AG08396 (cell line): ENCODE measurements at regions not wholly inside any gene's neighbourhood (a gene's known extent, or its start where the extent isn't known, plus 50 kb on each side); places are given as distances from the start of the nearest gene placed in this dataset.

Source experiments
- DNase-seq: peaks from one replicate; pipeline ENCODE4 v3.0.0; 2012; ENCODE audit warnings: low spot score, mixed read lengths

DNA sequence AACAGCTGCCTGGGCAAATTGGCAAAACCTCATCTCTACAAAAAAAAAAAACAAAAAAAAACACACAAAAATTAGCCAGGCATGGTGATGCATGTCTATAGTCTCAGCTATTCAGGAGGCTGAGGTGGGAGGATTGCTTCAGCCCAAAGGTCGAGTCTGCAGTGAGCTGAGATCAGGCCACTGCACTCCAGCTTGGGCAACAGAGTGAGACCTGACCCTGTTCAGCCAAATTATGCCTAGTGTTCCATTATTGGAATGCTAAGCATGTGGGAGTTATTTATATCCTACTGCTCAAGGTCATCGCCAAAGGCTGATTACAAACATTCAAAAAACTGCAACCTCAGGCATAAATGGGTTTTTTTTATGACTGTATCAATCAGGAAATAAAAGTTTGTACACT, 1251.0 kb upstream of the PCDH9 start:
- no peak for DNase-seq

DNA sequence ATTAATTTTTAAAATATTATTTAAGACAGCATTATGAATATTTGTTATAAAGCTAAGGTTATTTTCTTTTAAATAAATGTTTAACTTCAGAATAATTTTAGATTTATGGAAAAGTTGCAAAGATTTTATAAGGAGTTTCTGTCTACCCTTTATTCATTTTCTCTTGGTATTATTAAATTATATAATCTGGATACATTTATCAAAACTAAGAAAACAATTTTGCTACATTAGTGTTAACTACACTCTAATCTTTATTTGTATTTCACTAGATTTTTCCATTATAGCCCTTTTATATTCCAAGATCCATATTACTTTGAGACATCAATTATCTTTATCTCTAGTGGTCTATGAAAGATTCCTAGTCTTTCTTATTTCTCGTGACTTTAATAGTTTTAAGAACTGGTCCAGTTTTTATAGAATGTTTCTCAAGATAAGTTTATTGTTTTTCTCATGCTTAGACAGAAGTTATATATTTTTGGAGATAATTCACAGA, 1243.7 kb upstream of the PCDH9 start:
- DNase-seq, result no peak

DNA sequence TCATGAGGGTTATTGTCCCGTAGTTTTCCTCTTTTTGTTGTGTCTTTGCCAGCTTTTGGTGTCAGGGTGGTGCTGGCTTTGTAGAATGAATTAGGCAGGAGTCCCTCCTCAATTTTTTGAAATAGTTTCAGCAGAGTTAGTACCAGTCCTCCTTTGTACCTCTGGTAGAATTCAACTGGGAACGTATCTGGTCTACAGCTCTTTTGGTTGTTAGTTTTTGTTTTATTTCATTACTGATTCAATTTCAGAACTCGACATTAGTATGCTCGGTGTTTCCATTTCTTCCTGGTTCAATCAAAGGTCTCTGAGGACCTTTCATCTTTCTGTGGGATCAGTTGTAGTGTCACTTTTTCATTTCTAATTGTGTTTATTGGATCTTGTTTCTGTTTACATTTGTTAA, 1237.0 kb upstream of the PCDH9 start:
- DNase-seq, result no peak

DNA sequence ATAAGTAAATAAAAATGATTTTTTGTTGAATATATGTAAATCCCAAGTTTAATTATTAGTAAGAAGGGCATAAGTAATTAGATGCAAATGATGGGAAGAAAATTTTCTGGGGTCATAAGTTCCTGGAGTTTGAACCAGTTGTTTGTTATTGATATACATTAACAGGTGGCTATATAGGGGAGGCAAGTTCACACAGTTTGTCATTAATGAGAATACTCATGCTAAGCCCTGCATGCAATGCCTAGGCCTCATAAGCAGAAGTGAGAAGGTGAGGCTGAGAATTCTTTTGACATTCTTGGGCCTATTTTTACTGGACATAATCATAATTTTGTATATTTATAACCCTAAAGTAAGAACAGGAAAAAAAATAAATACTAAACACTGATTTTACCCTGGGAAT, 1210.7 kb upstream of the PCDH9 start:
- no peak for DNase-seq

DNA sequence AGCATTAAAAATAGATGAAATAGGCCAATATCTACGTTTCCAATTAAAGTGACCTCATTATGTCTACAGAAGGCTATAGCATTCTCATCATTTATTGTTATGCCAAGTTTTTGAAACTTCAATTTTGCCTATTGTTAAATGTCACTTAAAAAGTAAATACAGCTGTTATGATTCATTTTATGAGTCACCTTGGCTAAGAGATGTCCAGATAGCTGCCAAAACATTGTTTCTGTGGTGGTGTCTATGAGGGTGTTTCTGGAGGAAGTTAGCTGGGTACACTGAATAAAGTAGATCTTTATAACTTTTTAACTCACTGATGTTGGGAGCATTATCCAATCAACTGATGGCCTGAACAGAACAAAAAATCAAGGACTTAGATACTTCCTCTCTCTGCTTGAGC, 1209.7 kb upstream of the PCDH9 start:
- no peak for DNase-seq

DNA sequence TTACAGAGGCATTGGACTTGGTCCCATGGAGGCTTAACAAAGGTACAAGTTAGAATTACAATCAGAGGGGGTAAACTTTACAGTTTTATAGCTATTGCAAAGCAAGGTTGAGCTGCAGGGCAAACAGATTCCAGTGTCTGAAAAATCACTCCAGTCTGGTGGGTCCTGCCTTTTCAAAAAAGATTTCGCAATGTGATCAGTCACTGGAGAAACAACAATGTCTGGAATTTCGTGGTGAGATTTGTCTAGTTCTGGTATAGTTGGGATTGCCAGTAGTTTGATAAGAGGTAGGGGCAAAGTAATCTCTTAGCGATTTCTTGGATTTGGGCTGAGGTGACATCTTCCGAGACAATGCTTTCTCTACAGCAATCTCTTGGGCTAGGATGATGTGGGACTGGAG, 1198.2 kb upstream of the PCDH9 start:
- DNase-seq, result no peak

DNA sequence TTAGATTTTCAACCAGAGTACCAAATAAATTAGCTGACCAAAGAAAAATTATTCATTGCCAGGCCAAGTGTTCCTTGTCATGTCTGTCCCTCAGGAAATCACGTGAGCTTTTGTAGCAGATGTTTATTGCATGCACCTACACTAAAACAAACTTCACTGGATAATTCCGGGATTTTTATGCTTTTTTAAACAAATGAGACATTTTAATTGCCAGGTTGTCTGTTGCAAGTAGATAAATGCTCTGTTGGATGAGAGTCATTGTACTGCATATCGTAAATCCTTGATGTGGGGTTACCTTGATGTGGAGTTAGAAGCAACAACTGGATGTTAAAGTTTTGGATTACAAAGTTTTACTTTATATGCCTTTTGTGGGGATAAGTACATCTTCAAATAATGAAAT, 1187.7 kb upstream of the PCDH9 start:
- no peak for DNase-seq

DNA sequence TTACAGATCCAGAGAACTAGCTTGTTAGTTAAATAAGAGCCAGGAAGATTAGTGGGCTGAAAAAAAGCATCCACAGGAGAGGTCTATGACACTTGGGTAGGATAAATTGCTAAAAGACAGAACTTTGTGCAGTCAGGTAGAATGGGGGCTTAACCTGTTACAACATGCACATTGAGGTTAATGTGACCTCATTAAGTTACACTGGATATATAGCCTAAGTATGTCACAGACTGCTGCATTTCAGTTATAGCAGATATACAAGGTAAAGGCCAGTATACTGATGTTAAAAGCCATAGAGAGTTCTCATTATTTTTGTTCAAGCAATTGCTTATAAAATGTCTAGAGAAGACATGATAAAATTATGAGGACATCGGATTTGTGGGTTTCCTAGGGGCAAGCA, 1179.9 kb upstream of the PCDH9 start:
- no peak for DNase-seq

DNA sequence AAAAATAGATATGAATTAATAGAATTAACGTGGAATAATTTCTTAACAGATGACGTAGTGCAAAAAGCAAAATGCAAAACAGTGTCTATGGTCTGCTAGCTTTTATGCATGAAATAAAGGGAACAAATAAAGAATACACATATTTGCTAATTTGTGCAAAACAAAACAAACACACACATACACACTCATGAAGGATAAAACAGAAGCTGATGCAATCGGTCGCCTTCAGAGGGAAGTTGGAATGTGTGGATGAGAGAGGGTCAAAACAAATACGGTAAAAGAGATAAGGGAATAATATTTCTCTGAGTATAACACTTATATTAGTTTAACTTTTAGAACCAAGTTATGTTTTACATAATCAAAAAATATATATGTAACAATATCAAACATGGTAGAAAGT, 1160.9 kb upstream of the PCDH9 start:
- DNase-seq, result no peak

DNA sequence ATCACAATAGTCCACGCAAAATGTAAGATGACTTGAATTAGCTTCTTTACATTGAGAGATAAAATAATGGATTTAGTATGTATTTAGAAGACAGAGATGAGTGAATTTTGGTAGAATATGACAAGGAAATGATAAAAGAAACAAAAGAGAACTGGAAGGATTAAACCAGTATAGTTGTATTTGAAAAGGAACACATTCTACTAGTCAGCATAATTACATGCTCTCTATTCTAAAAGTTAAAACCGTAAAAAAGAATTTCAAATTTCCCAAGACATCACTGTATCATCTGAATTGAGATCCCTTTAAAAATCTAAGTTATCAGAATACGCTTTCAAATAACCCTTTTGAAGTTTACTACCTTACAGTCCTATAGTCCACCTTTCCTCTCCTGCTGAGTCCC, 1156.7 kb upstream of the PCDH9 start:
- DNase-seq, result no peak

DNA sequence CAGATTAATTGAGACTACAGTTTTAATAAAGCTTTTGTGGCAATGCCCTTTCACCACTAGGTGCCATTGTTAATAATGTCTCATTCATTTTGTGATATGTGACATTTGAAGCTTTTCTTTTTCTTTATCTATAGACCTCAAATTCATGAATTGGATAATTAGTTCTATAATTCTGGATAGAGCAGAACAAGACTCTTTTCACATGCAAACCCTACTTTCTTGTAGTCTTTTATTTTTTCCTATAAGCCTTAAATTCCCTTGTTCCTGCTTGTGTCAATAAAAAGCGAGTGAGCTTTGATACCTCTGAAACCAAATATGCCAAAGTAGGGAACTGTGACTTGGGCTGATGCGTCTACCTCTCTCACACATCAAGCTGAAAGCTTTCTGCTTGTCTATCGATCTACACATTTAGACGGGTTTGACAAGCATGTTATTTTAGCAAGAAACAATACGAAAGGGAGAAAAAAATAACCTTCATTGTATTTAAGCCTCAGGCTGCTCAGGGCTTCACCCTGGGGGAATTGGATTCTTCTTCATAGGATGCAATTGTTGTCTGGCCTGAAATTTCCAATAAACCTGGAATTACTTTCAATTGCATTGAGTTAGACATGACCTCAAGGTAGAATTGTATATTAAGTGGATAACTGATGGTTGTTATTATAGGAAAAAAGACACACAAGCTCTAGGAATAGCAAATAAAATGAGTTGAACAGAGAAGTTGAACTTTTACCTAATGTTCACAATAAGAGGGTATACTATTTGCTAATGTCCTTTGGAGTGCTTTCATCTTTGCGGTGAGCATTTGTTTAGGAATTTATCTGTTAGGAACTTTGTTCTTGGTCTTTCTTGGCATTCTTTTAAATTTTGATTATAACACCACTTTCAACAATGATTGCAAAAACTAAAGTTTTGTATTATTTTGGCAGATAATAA, 1150.2 kb upstream of the PCDH9 start:
- no peak for DNase-seq

DNA sequence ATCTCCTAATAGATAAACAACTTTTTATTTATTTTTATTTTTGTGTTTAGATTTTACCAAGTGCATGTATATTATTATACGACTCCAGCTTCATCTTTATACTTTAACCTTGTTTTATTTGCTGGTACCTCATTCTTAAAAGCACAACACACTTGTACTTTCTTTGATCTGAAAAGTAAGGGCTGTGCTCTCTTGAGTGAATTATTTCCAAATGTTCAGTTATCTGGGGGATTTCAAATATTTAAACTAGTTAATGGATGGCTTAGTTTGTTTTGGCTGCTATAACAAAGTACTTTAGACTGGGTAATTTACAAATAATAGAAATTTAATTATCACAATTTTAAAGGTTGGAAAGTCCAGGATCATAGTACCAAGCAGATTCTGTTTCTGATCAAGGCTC, 1148.2 kb upstream of the PCDH9 start:
- DNase-seq, result no peak

DNA sequence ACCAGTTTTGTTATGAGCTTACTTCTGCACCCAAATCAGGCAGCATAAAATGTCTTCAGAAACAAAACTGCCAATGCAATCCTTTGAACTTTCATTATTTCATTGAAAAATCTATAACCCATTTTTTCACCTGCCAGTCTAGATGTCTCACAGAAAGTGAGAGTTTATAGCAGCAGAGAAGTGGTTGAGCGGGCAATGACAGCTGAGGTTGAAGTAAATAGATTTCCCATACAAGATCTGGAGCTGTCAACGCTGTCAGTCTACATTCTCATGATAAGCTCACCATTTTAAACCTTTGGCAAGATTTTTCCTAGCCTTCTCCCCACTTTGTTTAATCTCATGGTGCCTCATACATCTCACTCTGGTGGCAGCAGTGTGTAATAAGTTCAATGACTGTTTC, 1144.9 kb upstream of the PCDH9 start:
- DNase-seq, result no peak

DNA sequence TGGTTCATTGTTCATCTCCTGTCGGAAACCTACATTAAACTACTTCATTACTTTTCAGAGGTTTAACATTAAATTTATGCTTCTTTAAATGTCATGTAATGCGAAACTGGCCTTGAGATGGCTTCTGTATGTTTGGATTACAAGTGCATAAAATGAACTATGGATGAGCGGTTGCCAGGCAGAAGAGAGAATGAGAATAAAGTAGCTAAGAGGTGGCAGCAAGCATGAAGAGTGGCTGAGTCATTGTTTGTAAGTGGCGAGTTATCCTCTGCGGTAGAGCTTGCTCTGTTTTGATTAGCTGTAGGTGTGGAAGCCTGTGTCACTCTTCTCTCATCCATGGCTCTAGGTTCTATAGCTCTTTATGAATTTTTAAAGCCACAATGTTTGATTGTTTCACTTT, 1139.6 kb upstream of the PCDH9 start:
- DNase-seq, result no peak

DNA sequence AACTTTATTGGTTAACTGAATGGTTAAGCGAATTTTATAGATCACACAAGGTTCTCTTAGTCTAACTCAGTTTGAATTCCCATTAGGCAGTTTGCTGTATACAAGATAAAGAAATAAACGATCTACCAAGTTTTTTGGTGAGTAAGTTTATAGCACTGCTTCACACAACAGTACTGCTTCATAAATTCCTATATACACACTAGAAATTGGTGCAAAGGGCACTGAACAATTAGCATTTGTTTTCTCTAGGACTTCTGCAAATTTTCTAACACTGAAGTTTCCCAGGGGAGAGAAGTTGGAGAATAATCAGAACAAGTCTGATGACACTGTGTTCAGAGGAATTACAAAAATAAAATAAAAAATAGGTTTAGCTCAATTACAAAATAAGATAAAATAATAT, 1138.8 kb upstream of the PCDH9 start:
- no peak for DNase-seq

DNA sequence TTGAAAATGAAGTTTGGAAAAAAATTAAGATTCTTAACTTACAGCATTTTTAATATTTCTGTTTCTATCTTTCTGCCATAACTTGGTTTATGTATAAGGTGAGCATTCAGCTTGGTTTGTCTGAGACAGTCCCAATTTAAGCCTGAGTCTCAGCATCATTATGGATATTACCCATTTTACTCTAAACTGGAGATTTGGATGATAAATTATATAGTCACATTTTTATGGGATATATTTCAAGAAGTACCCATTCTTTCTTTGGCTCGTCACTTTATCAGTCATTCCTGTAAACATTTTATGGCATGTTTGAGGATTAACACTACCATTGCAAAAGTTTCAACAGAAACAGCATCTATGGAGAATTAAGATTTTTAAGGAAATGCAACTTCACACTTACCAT, 1129.0 kb upstream of the PCDH9 start:
- DNase-seq, result no peak

DNA sequence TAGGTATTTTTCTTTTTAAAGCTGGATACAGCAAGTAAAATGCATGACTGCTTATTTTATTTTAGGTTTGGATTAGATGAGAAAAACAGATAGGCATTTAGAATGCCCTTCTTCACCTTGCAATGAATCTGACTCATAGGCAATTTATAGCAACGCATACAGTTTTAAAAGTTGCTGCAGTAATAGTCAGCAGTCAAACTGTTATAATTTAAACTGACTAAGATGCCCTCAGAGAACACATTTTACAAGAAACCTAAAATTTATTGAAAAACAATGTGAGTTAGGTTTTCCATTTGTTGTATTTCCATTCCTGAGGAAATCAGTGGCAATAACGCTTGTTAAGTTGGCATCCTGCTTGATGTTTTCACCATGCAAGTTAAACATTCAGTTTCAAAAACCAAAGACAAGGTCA, 1128.2 kb upstream of the PCDH9 start:
- no peak for DNase-seq

DNA sequence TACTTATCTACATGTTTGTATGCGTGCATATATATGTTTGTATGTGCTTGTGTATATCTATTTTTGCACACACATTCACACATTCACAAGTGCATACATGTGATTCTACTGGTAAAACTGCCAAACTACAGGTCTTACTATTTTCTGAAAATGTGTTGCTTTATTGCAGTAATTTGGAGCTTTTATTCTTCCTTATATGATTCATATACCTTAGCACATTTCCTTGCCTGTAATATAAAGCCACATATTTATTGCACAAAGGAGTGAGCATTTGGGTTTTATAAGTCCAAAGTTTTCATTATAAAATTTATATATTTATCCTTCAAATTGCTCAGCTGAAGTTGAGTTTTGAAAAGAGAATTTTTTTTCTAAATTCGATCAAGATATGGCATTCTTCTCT, 1120.4 kb upstream of the PCDH9 start:
- no peak for DNase-seq

DNA sequence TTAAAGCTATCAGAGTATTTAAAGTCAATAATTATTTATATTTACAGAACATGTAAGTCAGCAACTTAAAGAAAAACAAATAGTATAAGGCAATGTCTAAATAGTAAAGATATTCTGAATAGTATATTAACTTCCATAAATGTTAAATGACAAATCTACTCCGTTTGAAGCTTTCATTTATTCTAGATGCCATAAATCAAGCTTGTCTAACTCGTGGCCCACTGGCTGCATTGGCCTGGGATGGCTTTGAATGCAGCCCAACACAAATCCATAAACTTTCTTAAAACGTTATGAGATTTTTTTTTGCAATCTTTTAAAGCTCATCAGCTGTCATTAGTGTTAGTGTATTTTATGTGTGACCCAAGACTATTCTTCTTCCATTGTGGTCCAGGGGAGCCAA, 1117.1 kb upstream of the PCDH9 start:
- no peak for DNase-seq

DNA sequence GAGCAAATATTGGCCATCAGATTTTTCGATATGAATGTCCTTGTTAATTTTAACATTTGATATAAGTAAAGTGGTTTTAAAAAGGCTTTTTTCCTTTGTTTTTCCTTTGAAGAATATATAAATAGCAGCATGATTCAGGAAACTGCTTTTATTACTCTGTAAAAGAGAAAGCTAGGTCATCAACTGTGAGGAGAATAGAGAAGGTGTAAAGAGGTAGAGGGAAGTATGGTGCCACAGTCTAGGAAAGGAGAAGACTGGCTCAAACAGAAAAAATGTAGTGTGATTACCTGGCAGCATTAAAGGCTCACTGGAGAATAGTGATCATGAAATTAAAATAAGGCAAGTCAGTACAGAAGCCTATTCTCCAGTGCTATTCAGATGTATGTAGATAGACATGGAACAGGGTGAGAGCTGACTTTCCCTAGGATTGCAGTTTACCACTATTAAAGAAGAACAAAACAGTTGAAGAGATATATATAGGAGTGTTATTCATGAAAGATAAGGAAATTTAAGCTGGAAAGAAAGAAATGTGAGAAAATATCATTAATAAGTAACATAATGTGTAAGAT, 1115.9 kb upstream of the PCDH9 start:
- no peak for DNase-seq

DNA sequence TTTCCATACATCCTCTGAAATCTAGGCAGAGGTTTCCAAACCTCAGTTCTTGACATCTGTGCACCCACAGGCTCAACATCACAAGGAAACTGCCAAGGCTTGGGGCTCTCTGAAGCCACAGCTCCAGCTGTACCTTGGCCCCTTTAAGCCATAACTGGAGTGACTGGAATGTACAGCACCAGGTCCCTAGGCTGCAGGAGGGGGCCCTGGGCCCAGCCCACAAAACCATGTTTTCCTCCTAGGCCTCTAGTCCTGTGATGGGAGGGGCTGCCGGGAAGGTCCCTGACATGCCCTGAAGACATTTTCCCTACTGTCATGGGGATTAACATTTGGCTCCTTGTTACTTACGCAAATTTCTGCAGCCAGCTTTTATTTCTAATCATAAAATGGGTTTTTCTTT, 1093.0 kb upstream of the PCDH9 start:
- DNase-seq, result no peak

DNA sequence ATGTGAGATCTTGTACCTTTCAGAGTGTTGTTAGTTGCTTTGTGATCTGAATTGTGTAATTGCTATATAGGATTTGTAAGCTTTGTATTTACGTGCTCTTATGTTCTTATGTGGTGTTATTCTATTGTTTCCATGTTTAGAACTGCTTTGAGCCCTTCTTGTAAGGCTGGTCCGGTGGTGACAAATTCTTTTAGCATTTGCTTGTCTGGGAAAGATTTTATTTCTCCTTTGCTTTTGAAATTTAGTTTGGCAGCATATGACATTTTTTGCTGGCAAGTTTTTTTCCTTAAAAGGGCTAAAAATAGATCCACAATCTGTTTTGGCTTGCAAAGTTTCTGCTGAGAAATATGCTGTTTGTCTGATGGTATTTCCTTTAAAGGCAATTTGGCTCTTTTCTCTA, 1089.2 kb upstream of the PCDH9 start:
- DNase-seq, result no peak

DNA sequence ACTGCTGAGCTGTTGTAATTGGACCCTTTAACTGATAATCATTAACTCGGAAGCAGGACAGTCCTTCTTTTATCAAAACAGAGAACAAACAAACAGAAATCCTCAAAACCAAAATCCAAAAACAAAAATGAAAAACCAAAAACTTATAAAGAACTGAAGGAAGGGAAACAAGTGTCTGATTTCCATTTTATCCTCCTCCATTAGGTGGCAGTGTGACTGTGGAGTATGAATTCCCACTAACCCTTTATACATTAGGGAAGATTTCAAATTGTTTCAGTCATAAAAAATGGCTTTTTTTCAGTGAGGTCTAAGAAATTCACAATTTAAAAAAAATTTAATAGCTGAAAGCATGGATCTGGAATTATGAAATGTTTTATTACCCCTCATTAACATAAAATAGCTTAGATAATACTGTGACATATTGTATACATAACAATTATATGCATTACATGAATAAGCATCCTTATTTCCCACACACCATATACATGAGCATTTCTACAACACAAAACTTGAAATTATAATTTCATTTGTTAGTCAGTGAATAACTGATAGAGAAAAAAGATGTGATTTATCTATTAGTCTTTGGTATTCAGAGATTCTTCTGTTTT, 1074.3 kb upstream of the PCDH9 start:
- peak; percentile 2 for DNase-seq
